Caco-2 (cell line): ENCODE measurements at regions not wholly inside any gene's neighbourhood (a gene's known extent, or its start where the extent isn't known, plus 50 kb on each side); places are given as distances from the start of the nearest gene placed in this dataset.

Experiments
- BruUV-seq: library from RNA; stranded (reverse); fragments of 400-500 nt; replicated peaks from 2 replicates; lab custom pipeline; 2021; lab: Mats Ljungman, UMichigan
- CTCF ChIA-PET: fragments of 300-600 bp; sonication (Branson Sonifier 250); formaldehyde crosslinking; loops from one replicate; lab custom pipeline; 2022; ENCODE audit warnings: antibody characterized with exemption; lab: Charles Lee
- POLR2A ChIA-PET: fragments of 300-600 bp; sonication (Branson Sonifier 250); formaldehyde crosslinking; loops from one replicate; lab custom pipeline; 2022; ENCODE audit warnings: antibody characterized with exemption; lab: Charles Lee
- DNase-seq, 2 experiments: peaks; one replicate each; pipeline versions ENCODE4 v3.0.0 to v3.0.0-alpha.2; 2020 to 2022
- H3K27me3 ChIP-seq: replicated peaks from 2 replicates; pipeline ENCODE4 v1.6.0; 2011; ENCODE audit warnings: low read length; ENCODE audit not compliant: control insufficient read depth, insufficient read depth
- H3K36me3 ChIP-seq: 2 replicates; pipeline ENCODE4 v1.5.1; 2011; ENCODE audit warnings: low read length; ENCODE audit not compliant: control insufficient read depth, insufficient read depth
- H3K4me1 ChIP-seq: fragments of 250-450 bp; sonication (Bioruptor Pico); 2 replicates; pipeline ENCODE4 v1.5.1; 2020; ENCODE audit warnings: mild to moderate bottlenecking
- H3K4me3 ChIP-seq: 2 replicates; pipeline ENCODE4 v1.5.1; 2011; ENCODE audit warnings: low read depth, mild to moderate bottlenecking, control low read depth, low read length
- H3K9me3 ChIP-seq: fragments of 250-450 bp; sonication (Bioruptor Pico); 2 replicates; pipeline ENCODE4 v1.5.1; 2020; ENCODE audit warnings: mild to moderate bottlenecking, moderate library complexity
- H3K27ac Mint-ChIP-seq: one replicate; pipeline ENCODE4 v1.8.0; 2022; ENCODE audit warnings: mixed read lengths; ENCODE audit not compliant: unreplicated experiment
- H3K27me3 Mint-ChIP-seq: one replicate; pipeline ENCODE4 v1.8.0; 2022; ENCODE audit warnings: mixed read lengths; ENCODE audit not compliant: insufficient read depth, unreplicated experiment
- H3K36me3 Mint-ChIP-seq: one replicate; pipeline ENCODE4 v1.8.0; 2022; ENCODE audit warnings: mild to moderate bottlenecking, mixed read lengths; ENCODE audit not compliant: insufficient read depth, unreplicated experiment
- H3K4me1 Mint-ChIP-seq: one replicate; pipeline ENCODE4 v1.8.0; 2022; ENCODE audit warnings: low read depth, mixed read lengths; ENCODE audit not compliant: unreplicated experiment
- H3K4me3 Mint-ChIP-seq: one replicate; pipeline ENCODE4 v1.8.0; 2022; ENCODE audit warnings: mild to moderate bottlenecking, moderate library complexity, mixed read lengths; ENCODE audit not compliant: unreplicated experiment
- H3K9me3 Mint-ChIP-seq: one replicate; pipeline ENCODE4 v1.8.0; 2022; ENCODE audit warnings: mixed read lengths; ENCODE audit not compliant: unreplicated experiment
- CTCF ChIP-seq, 2 experiments: fragments of 200-600 bp in 1 of 2; IDR thresholded peaks; 1 replicate in 1 of 2; 2 replicates in 1 of 2; pipeline versions ENCODE4 v1.5.1 to v1.8.0; 2011 to 2022; ENCODE audit warnings: antibody characterized with exemption in 1 of 2, control low read depth in 1 of 2, inconsistent platforms in 1 of 2, low read depth in 1 of 2, low read length in 1 of 2, mild to moderate bottlenecking in 1 of 2, moderate library complexity in 1 of 2; ENCODE audit not compliant: insufficient read depth in 1 of 2, severe bottlenecking in 1 of 2, unreplicated experiment in 1 of 2
- intact Hi-C: fragments of 100-400 bp; cut with micrococcal nuclease; formaldehyde crosslinking; loops from one replicate; pipeline ENCODE4 v1.10.0; 2022; ENCODE audit not compliant: unreplicated experiment

DNA sequence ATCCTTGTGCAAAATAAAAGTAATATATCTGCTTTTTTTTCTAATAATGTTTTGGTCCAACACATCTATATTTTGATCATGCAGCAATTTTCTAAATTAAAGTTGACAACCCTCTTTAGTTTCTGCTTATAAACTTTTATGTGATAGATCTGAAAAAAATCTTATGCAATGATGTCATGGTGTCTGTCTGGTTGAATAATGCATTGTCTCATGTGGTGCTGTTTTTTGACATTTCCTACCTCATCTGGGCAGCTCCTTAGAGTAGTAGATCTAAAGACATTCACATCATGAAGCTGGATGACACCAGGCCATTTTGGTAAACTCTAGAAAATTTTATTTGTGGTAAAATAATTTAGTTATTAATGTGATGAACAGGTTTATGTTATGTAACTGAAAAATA is 106.8 kb upstream of the FN1 start:
- Mint-ChIP-seq H3K27me3 (no peaks in the 10 kb centered on the region), H3K27ac (no peak overlapping the region), H3K4me1 (no peaks in the 10 kb centered on the region), H3K9me3 (peaks cover 20% of the 10 kb centered on the region), H3K4me3 (no peak overlapping the region), H3K36me3 (no peaks in the 10 kb centered on the region)
- Histone ChIP-seq H3K9me3 (no peaks in the 10 kb centered on the region), H3K27me3 (no peaks in the 10 kb centered on the region), H3K4me3 (no peak overlapping the region), H3K4me1 (no peaks in the 10 kb centered on the region), H3K36me3 (no peaks in the 10 kb centered on the region)
- CTCF ChIA-PET, result no interaction called here
- no TSS peak for BruUV-seq
- no peak for TF ChIP-seq CTCF (IDR thresholded peaks at IDR 0.05; ENCODE audit: insufficient read depth in 1 of 2, low read depth in 1 of 2, low read length in 1 of 2, severe bottlenecking in 1 of 2, unreplicated experiment in 1 of 2)
- intact Hi-C loops, result no loop called here
- DNase-seq, result no peak
- POLR2A ChIA-PET, result no interaction called here

DNA sequence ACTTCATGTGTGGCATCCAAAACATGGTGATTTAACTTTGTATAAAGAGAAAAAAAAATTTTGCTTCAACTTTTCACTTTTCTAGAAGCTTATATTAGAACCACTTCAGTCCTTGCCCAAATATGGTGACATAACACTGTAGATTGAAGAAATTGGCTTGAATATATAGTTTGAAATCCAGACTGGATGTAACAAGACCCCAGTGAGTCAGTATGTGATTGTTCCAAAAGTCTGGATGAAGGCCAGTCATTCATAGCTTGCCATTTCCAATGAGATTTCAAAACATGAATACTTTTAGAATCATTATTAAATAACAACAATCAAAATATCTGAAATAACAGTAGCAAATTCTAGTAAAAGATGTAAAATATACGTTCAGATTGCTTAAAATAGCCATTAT is 104.8 kb upstream of the FN1 start:
- peaks cover 20% of the 10 kb centered on the region for H3K9me3 Mint-ChIP-seq
- Histone ChIP-seq H3K9me3 (no peaks in the 10 kb centered on the region), H3K27me3 (no peaks in the 10 kb centered on the region), H3K36me3 (no peaks in the 10 kb centered on the region), H3K4me3 (no peak overlapping the region), H3K4me1 (no peaks in the 10 kb centered on the region)
- CTCF ChIA-PET, result no interaction called here
- H3K27ac Mint-ChIP-seq, result no peak overlapping the region
- POLR2A ChIA-PET, result interaction anchor here (0.5 kb wide), 1 partner anchor 79 kb away, joined by 3 read pairs; no protein-coding TSS in a partner anchor
- no TSS peak for BruUV-seq
- no peak for DNase-seq
- H3K4me3 Mint-ChIP-seq, result no peak overlapping the region
- H3K36me3 Mint-ChIP-seq, result no peaks in the 10 kb centered on the region
- peaks cover 4% of the 10 kb centered on the region for H3K4me1 Mint-ChIP-seq
- intact Hi-C loops, result no loop called here
- H3K27me3 Mint-ChIP-seq, result no peaks in the 10 kb centered on the region
- no peak for TF ChIP-seq CTCF (IDR thresholded peaks at IDR 0.05; ENCODE audit: insufficient read depth in 1 of 2, low read depth in 1 of 2, low read length in 1 of 2, severe bottlenecking in 1 of 2, unreplicated experiment in 1 of 2)

DNA sequence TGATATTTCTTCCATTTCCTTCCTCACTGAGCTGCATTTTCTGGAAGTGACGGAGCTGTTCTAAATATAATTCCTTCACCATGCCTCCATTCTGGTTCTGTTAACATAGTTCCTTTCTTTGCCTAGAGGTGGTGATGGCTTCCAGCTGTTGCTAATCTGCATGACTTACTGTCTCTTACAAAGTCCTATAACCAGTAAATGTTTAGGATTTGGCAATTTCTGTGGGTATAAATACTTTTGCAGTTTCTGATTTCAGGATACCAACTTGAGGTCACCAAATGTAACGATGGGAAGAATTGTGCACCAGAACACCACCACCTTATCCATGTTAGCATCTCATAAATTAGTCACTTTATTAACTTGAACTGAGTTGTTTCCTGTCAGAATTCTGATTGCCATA is 101.7 kb upstream of the FN1 start:
- peaks cover 43% of the 10 kb centered on the region for H3K9me3 Mint-ChIP-seq
- H3K27ac Mint-ChIP-seq, result no peak overlapping the region
- Histone ChIP-seq H3K4me3 (no peak overlapping the region), H3K9me3 (no peaks in the 10 kb centered on the region), H3K4me1 (no peaks in the 10 kb centered on the region), H3K27me3 (no peaks in the 10 kb centered on the region), H3K36me3 (no peaks in the 10 kb centered on the region)
- H3K4me1 Mint-ChIP-seq, result peaks cover 12% of the 10 kb centered on the region
- POLR2A ChIA-PET, result no interaction called here
- H3K4me3 Mint-ChIP-seq, result no peak overlapping the region
- CTCF ChIA-PET, result no interaction called here
- no peaks in the 10 kb centered on the region for H3K36me3 Mint-ChIP-seq
- no peak for TF ChIP-seq CTCF (IDR thresholded peaks at IDR 0.05; ENCODE audit: insufficient read depth in 1 of 2, low read depth in 1 of 2, low read length in 1 of 2, severe bottlenecking in 1 of 2, unreplicated experiment in 1 of 2)
- DNase-seq, result no peak
- no TSS peak for BruUV-seq
- intact Hi-C loops, result no loop called here
- no peaks in the 10 kb centered on the region for H3K27me3 Mint-ChIP-seq
